ENCODE measurements at regions not wholly inside any gene's neighbourhood (a gene's known extent, or its start where the extent isn't known, plus 50 kb on each side); places are given as distances from the start of the nearest gene placed in this dataset.

DNA sequence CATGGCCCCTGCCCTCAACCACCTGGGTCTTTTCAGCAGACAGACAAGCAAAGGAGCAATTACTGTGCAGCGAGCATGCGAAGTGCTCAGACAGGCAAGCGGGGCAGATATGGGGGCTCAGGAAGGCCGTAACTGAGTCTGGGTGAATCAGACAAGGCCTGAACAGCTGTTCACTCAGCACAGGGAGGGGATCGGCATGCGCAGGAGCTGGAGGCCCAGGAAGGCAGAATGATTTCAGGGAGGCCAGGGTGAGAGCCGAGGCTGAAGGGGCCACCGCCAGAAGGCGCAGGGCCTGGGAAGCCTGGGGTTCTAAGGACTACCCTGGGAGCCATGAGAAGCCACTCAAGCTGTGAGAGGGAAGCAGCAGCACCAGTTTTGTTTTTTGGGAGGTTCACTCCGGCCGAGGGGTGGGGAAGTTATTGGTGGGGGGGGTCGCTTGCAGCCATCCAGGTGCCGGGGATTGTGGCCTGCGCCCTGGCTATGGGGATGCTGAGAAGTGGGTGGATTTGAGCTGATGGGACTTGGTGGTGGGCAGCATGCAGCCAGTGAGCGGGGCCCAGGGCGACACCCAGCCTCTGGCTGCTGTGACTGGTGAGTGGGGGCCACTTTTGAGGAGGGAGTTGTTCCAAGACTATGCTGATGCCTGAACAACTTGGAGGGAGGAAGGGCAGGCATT, 132.2 kb downstream of the TSN start:
- TF ChIP-seq, protein P1, sequence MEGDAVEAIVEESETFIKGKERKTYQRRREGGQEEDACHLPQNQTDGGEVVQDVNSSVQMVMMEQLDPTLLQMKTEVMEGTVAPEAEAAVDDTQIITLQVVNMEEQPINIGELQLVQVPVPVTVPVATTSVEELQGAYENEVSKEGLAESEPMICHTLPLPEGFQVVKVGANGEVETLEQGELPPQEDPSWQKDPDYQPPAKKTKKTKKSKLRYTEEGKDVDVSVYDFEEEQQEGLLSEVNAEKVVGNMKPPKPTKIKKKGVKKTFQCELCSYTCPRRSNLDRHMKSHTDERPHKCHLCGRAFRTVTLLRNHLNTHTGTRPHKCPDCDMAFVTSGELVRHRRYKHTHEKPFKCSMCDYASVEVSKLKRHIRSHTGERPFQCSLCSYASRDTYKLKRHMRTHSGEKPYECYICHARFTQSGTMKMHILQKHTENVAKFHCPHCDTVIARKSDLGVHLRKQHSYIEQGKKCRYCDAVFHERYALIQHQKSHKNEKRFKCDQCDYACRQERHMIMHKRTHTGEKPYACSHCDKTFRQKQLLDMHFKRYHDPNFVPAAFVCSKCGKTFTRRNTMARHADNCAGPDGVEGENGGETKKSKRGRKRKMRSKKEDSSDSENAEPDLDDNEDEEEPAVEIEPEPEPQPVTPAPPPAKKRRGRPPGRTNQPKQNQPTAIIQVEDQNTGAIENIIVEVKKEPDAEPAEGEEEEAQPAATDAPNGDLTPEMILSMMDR (IDR thresholded peaks at IDR 0.05; ENCODE audit: low read depth, low read length) = no peak
- TF ChIP-seq POLR2A (IDR thresholded peaks at IDR 0.05; ENCODE audit: extremely low read depth, insufficient read length) = no peak
